NT2/D1 (cell line): ENCODE measurements at regions not wholly inside any gene's neighbourhood (a gene's known extent, or its start where the extent isn't known, plus 50 kb on each side); places are given as distances from the start of the nearest gene placed in this dataset.

Experiments
- DNase-seq: peaks from one replicate; pipeline ENCODE4 v3.0.0-alpha.2; 2011; ENCODE audit warnings: low read depth, low spot score
- H3K27me3 ChIP-seq: 2 replicates; pipeline ENCODE4 v1.6.0; 2011; ENCODE audit warnings: mild to moderate bottlenecking; ENCODE audit not compliant: insufficient read length, insufficient read depth
- H3K36me3 ChIP-seq: 2 replicates; pipeline ENCODE4 v1.6.1; 2011; ENCODE audit warnings: mild to moderate bottlenecking, low read length, mixed read lengths; ENCODE audit not compliant: insufficient read depth, insufficient read length
- H3K4me1 ChIP-seq: 2 replicates; pipeline ENCODE4 v1.5.1; 2011; ENCODE audit not compliant: insufficient read depth, insufficient read length
- H3K4me3 ChIP-seq: 2 replicates; pipeline ENCODE4 v1.5.1; 2011; ENCODE audit warnings: low read depth; ENCODE audit not compliant: insufficient read length
- H3K9ac ChIP-seq: 2 replicates; pipeline ENCODE4 v1.6.0; 2011; ENCODE audit warnings: low read depth; ENCODE audit not compliant: insufficient read length
- H3K9me3 ChIP-seq: 2 replicates; pipeline ENCODE4 v1.5.1; 2011; ENCODE audit warnings: mild to moderate bottlenecking, low read length; ENCODE audit not compliant: insufficient read depth
- SUZ12 ChIP-seq: IDR thresholded peaks from 2 replicates; pipeline ENCODE4 v1.6.1; 2011; ENCODE audit not compliant: insufficient read length, insufficient read depth; ENCODE audit errors: extremely low read depth
- YY1 ChIP-seq: IDR thresholded peaks from 2 replicates; pipeline ENCODE4 v1.6.1; 2011; ENCODE audit not compliant: insufficient read length, insufficient read depth
- ZNF274 ChIP-seq: IDR thresholded peaks from 2 replicates; pipeline ENCODE4 v1.6.1; 2011; ENCODE audit warnings: mild to moderate bottlenecking, low read depth, low read length

DNA sequence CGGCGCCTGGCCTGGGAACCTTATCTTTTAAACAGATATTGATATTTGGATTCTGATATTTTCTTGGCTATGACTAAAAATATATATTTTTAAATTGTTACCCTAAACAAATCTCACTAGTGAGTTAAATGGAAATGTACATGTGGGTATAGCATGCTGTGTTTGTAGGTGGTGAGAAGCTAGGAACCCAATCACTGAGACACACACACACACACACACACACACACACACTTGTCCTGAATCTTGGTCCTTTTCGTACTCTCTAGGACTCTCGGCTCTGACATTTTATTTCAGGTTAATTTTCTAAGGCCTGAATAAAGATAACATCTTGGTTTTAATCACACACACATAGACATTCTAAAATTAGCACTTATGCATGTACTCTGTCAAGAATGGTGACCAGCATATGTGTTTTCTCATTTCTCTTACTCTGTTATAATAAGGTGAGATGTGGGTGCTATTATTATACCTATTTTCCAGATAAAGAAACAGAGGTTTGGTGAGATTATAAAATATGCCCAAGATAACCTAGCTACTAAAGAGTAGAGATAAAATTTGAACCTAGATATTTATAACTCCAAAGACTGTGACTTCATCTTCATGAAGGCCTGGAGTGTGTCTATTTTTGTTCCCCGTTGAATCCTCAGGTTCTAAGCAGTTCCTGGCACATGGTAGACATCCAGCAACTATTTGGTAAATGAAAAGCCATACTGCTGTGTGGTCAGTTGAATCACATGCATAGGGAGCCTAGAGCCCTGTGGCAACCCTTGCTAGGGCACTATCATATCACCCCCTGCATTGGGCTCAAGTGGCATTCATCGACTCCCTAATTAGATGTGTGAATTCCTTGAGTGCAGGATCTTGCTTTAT lies 85.0 kb upstream of the RAB3GAP2 start:
- TF ChIP-seq SUZ12, result no peak
- no peak for TF ChIP-seq YY1
- TF ChIP-seq ZNF274, result no peak
- Histone ChIP-seq H3K9ac (no peak overlapping the region), H3K4me1 (no peaks in the 10 kb centered on the region), H3K36me3 (no peaks in the 10 kb centered on the region), H3K27me3 (no peaks in the 10 kb centered on the region), H3K9me3 (no peaks in the 10 kb centered on the region; the same call in 1 of the 2 replicates), H3K4me3 (no peak overlapping the region)
- DNase-seq, result no peak

DNA sequence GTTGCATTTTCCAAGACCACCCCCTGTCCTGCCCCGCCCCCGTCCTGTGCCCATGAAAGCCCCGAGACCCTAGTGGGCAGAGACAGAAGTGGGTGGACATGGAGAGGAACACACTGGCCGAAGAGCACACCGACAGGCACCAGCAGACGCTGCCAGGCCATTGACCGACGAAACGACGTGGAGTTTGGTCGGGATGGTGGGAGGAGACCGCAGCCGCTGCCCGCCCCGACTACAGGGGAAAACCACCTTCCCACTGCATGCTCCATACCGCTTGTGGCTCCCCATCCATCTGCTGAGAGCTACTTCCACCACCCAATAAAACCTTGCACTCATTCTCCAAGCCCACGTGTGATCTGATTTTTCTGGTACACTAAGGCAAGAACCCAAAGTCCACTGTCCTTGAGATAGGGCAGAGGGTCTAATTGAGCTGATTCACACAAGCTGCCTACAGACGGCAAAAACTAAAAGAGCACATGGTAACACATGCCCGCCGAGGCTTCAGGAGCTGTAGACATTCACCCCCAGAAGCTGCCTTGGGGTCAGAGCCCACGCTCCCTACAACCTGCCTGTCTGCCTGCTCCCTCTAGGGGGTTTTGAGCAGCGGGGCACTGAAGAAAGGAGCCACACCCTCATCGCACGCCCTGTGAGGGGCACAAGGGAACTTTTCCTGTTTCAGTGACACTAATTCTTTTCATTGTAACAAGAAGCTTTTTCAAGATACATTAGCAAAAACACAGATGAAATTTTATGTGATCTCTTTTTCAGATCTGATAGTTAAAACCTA lies 81.2 kb upstream of the RAB3GAP2 start:
- no peaks in the 10 kb centered on the region for H3K36me3 ChIP-seq
- H3K4me3 ChIP-seq, result no peak overlapping the region
- DNase-seq, result peak; percentile 28
- no peaks in the 10 kb centered on the region for H3K9me3 ChIP-seq
- no peak overlapping the region for H3K9ac ChIP-seq
- no peaks in the 10 kb centered on the region for H3K27me3 ChIP-seq
- TF ChIP-seq SUZ12, result no peak
- TF ChIP-seq YY1, result no peak
- no peak for TF ChIP-seq ZNF274
- H3K4me1 ChIP-seq, result no peaks in the 10 kb centered on the region

DNA sequence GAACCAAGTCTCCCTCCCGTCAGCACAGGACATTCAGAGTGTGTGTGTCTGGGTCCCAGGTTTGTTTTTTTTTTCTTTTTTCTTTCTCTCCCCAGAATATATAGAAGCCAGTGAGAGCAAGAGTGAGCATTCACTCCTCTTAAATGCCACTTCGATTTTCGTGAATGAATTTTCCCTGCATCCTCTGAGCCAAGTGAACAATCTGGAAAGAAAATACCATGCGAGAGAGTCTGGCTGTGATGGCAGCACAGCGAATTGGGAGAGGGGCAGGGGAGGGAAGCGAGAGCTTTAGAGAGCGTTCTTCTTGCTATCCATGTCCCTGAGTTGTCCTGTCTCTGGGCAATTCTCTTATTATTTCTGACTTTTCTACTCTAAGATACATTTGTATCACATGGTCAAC lies 76.0 kb upstream of the RAB3GAP2 start:
- Histone ChIP-seq H3K4me1 (no peaks in the 10 kb centered on the region), H3K4me3 (no peak overlapping the region), H3K9ac (no peak overlapping the region), H3K36me3 (no peaks in the 10 kb centered on the region), H3K9me3 (no peaks in the 10 kb centered on the region), H3K27me3 (no peaks in the 10 kb centered on the region)
- no peak for DNase-seq
- no peak for TF ChIP-seq ZNF274
- no peak for TF ChIP-seq YY1
- TF ChIP-seq SUZ12, result no peak

DNA sequence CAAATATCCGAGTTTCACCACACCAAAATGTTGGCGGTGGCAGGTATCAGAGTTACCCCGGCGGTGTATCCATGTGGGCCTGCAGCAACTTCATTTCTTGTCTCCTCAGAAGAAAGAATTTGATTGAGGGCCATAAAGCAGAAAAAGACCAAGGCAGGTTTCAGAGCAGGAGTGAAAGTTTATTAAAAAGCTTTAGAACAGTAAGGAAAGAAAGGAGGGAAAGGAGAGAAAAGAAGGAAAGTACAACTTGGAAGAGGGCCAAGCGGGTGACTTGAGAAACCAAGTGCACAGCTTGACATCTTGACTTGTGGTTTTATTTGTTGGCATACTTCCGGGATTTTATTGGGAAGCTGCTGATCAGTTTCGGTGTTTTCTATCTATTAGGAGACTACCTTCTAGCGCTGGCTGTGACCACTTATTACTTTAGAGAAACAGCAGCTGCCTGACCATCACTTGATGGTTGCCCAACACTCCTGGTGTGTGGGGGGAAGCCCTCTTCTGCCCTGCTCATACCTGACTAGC lies 75.5 kb upstream of the RAB3GAP2 start:
- TF ChIP-seq SUZ12, result no peak
- Histone ChIP-seq H3K4me1 (no peaks in the 10 kb centered on the region), H3K36me3 (no peaks in the 10 kb centered on the region), H3K27me3 (no peaks in the 10 kb centered on the region), H3K4me3 (no peak overlapping the region), H3K9ac (no peak overlapping the region), H3K9me3 (no peaks in the 10 kb centered on the region)
- DNase-seq, result no peak

DNA sequence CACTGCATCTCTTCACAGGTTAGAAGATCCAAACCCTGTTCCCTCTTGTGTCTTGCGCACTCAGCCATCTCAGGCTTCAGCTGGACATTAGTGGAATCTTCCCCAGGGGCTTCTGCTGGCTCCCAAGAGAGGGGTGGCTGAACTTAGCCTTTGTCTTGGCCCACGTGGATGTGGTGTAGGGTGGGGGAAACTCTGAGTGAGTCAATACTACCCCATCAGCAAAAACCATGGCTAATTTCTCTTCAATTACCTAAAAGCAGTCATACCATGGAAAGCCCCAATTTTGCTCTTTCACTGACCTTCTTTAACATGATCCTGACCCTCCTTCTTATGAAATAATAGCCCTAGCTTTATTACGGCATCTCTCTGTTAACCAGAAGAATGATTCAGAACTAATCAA lies 72.5 kb upstream of the RAB3GAP2 start:
- Histone ChIP-seq H3K9ac (no peak overlapping the region), H3K9me3 (no peaks in the 10 kb centered on the region), H3K36me3 (no peaks in the 10 kb centered on the region), H3K27me3 (no peaks in the 10 kb centered on the region), H3K4me3 (no peak overlapping the region), H3K4me1 (no peaks in the 10 kb centered on the region)
- no peak for DNase-seq
- no peak for TF ChIP-seq YY1
- no peak for TF ChIP-seq SUZ12
- no peak for TF ChIP-seq ZNF274

DNA sequence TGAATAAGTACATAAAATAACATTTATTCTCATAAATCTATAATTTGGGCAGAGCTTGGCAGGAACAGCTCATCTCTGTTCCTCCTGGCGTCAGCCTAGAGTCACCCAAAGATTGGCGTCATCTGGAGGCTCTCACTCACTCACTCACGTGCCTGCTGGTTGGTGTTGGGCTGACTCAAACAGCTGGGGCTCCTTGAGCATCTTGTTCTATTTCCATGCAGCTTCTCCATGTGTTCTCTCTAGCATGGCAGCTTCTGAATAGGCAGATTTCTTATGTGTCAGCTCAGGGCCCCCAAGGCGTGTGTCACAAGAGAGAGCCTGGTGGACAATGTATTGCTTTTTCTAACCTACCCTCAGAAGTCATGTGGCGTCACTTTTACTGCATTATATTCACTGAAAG lies 70.6 kb upstream of the RAB3GAP2 start:
- Histone ChIP-seq H3K36me3 (no peaks in the 10 kb centered on the region), H3K9ac (no peak overlapping the region), H3K4me1 (peaks cover 3% of the 10 kb centered on the region), H3K4me3 (no peak overlapping the region), H3K27me3 (no peaks in the 10 kb centered on the region), H3K9me3 (no peaks in the 10 kb centered on the region)
- DNase-seq, result no peak
- TF ChIP-seq ZNF274 (no peak), SUZ12 (no peak), YY1 (no peak)

DNA sequence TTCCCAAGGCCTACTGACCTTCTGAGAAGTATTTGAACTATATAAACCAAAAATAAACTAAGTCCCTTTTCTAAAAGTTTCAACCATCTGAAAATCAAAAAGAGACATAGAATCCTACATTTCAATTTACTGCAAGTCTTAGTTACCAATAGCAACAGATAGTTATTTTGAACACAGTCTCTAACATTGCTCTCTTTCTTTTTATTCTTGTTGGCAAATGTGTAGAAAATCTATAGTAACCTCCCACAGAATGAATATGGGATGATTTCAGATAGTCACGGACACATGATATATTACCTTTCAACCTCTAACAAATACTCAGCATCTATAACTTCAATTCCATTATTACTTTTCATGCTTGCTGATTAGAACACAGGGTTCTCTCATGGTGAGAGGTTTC lies 68.9 kb upstream of the RAB3GAP2 start:
- peaks cover 3% of the 10 kb centered on the region for H3K4me1 ChIP-seq
- no peaks in the 10 kb centered on the region for H3K36me3 ChIP-seq
- no peaks in the 10 kb centered on the region for H3K9me3 ChIP-seq
- DNase-seq, result no peak
- no peak for TF ChIP-seq SUZ12
- no peak for TF ChIP-seq YY1
- TF ChIP-seq ZNF274, result no peak
- H3K9ac ChIP-seq, result no peak overlapping the region
- no peak overlapping the region for H3K4me3 ChIP-seq
- H3K27me3 ChIP-seq, result no peaks in the 10 kb centered on the region
